ENCODE measurements at regions not wholly inside any gene's neighbourhood (a gene's known extent, or its start where the extent isn't known, plus 50 kb on each side); places are given as distances from the start of the nearest gene placed in this dataset.
A peak's percentile ranks its signal among the peaks of the same experiment; 100 is the strongest.

DNA sequence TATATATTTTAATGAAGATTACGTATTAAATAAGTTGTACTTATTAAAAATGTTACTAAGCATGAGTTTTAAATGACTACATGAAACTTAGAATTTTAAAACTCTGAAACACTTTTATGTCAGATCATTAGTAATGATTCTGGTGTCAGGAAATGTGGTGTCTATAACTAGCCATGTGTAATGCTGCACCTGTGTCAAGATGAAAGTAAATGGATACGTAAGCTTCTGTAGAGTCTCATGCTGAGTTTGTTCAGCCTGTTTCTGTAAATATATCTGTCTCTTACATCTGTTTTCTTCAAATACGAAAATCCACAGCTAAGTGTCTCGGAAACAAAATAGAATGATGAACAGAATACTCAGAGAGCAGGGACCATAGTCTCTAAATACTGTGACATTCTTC lies 278.0 kb upstream of the SMC2 start:
- Histone ChIP-seq H3K14ac (ENCODE audit: low read length) (no peak overlapping the region), H2BK120ac (ENCODE audit: low read depth, low read length) (no peak overlapping the region), H2AK5ac (ENCODE audit: low read depth, low read length) (no peak overlapping the region), H3K4me3 (ENCODE audit: low read length in 2 of 2) (no peak overlapping the region), H3K27me3 (ENCODE audit: control insufficient read depth in 3 of 3, insufficient read depth in 3 of 3, low read depth in 1 of 3, low read length in 3 of 3) (no peaks in the 10 kb centered on the region), H2BK12ac (ENCODE audit: low read length) (no peak overlapping the region), H3K36me3 (replicated peaks in 1 of 2; ENCODE audit: control insufficient read depth in 2 of 2, insufficient read depth in 2 of 2, low read length in 2 of 2) (no peaks in the 10 kb centered on the region), H3K9ac (ENCODE audit: low read depth, low read length, poor library complexity) (no peak overlapping the region), H3K79me1 (ENCODE audit: low read depth, low read length) (no peaks in the 10 kb centered on the region), H4K8ac (ENCODE audit: low read depth, low read length) (no peak overlapping the region), H3K18ac (ENCODE audit: low read length) (no peak overlapping the region), H3K9me3 (replicated peaks in 1 of 2; ENCODE audit: control insufficient read depth in 2 of 2, insufficient read depth in 1 of 2, low read depth in 1 of 2, low read length in 2 of 2) (no peaks in the 10 kb centered on the region), H4K91ac (ENCODE audit: low read depth, low read length, poor library complexity) (no peak overlapping the region), H3K23ac (ENCODE audit: low read depth, low read length, poor library complexity) (no peak overlapping the region), H3K4ac (ENCODE audit: low read length) (no peak overlapping the region), H2AFZ (ENCODE audit: low read length) (no peak overlapping the region), H2BK15ac (ENCODE audit: low read length) (no peak overlapping the region), H3K27ac (replicated peaks; ENCODE audit: low read length) (no peak overlapping the region), H2BK5ac (ENCODE audit: low read length) (no peak overlapping the region), H3K4me1 (ENCODE audit: control insufficient read depth in 2 of 2, insufficient read depth in 1 of 2, low read depth in 1 of 2, low read length in 2 of 2) (no peaks in the 10 kb centered on the region), H3K4me2 (ENCODE audit: insufficient read depth, low read length, poor library complexity, severe bottlenecking) (no peak overlapping the region)
- no CpG with 5 or more reads among the region's 4 CpGs for WGBS, 2 donors (ENCODE audit: extremely low coverage in 2 of 2, insufficient read length in 2 of 2, insufficient replicate concordance in 1 of 2)
- DNase-seq (ENCODE audit: low spot score): no peak

DNA sequence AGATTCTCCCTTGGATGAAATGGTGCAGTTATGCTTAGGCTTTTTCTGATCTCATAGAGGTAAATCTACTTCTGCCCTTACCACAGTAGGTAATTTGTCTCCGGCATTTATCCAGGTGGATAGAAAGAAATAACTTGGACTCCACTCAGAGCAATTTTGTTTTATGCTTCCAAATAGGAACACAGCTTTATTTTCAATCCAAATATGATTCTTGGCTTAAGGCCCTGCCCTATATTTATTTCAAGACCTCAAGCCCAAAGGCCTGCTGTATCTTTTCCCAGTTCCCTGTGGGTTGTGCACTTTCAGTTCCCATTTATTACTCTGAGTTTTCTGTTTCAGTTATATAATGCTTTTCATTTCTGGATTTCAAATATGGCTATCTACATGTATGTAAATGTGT lies 274.2 kb upstream of the SMC2 start:
- Histone ChIP-seq H3K23ac (ENCODE audit: low read depth, low read length, poor library complexity) (no peak overlapping the region), H3K9ac (ENCODE audit: low read depth, low read length, poor library complexity) (no peak overlapping the region), H3K36me3 (replicated peaks in 1 of 2; ENCODE audit: control insufficient read depth in 2 of 2, insufficient read depth in 2 of 2, low read length in 2 of 2) (no peaks in the 10 kb centered on the region), H2BK120ac (ENCODE audit: low read depth, low read length) (no peak overlapping the region), H3K18ac (ENCODE audit: low read length) (no peak overlapping the region), H2BK5ac (ENCODE audit: low read length) (no peak overlapping the region), H3K79me1 (ENCODE audit: low read depth, low read length) (no peaks in the 10 kb centered on the region), H3K4me2 (ENCODE audit: insufficient read depth, low read length, poor library complexity, severe bottlenecking) (no peak overlapping the region), H4K8ac (ENCODE audit: low read depth, low read length) (no peak overlapping the region), H3K27ac (replicated peaks; ENCODE audit: low read length) (no peak overlapping the region), H2AFZ (ENCODE audit: low read length) (no peak overlapping the region), H3K4ac (ENCODE audit: low read length) (no peak overlapping the region), H3K27me3 (ENCODE audit: control insufficient read depth in 3 of 3, insufficient read depth in 3 of 3, low read depth in 1 of 3, low read length in 3 of 3) (no peaks in the 10 kb centered on the region), H2BK15ac (ENCODE audit: low read length) (no peak overlapping the region), H3K14ac (ENCODE audit: low read length) (no peak overlapping the region), H3K9me3 (replicated peaks in 1 of 2; ENCODE audit: control insufficient read depth in 2 of 2, insufficient read depth in 1 of 2, low read depth in 1 of 2, low read length in 2 of 2) (no peaks in the 10 kb centered on the region), H3K4me1 (ENCODE audit: control insufficient read depth in 2 of 2, insufficient read depth in 1 of 2, low read depth in 1 of 2, low read length in 2 of 2) (no peaks in the 10 kb centered on the region), H3K4me3 (ENCODE audit: low read length in 2 of 2) (no peak overlapping the region), H2AK5ac (ENCODE audit: low read depth, low read length) (no peak overlapping the region), H4K91ac (ENCODE audit: low read depth, low read length, poor library complexity) (no peak overlapping the region), H2BK12ac (ENCODE audit: low read length) (no peak overlapping the region)
- WGBS, 2 donors (ENCODE audit: extremely low coverage in 2 of 2, insufficient read length in 2 of 2, insufficient replicate concordance in 1 of 2): no CpG with 5 or more reads among the region's 1 CpG
- DNase-seq (ENCODE audit: low spot score): no peak

DNA sequence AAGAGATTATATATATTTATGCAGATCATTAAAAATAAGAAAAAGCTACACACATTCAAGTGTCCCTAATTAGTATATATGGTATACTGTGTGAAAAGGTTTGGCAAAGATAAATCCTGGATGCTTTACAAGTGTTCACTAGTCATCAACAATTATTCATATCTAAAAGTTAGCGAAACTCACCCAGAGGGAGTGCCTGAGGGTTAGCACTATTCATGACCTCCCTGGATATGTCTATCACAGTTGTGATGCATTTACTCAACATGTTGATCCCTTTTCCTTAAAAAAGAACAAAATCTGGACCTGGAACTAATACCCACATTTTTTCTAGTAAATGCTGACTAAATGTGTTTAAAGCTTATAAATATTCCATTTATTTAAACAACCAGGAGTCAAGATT lies 273.0 kb upstream of the SMC2 start:
- no peak overlapping the region for H3K23ac ChIP-seq (ENCODE audit: low read depth, low read length, poor library complexity)
- no CpG with 5 or more reads among the region's 1 CpG for WGBS, 2 donors (ENCODE audit: extremely low coverage in 2 of 2, insufficient read length in 2 of 2, insufficient replicate concordance in 1 of 2)
- H3K27ac ChIP-seq (replicated peaks; ENCODE audit: low read length): no peak overlapping the region
- no peak overlapping the region for H2AFZ ChIP-seq (ENCODE audit: low read length)
- no peaks in the 10 kb centered on the region for H3K36me3 ChIP-seq (replicated peaks in 1 of 2; ENCODE audit: control insufficient read depth in 2 of 2, insufficient read depth in 2 of 2, low read length in 2 of 2)
- no peak overlapping the region for H2BK5ac ChIP-seq (ENCODE audit: low read length)
- H2AK5ac ChIP-seq (ENCODE audit: low read depth, low read length): no peak overlapping the region
- no peak overlapping the region for H2BK120ac ChIP-seq (ENCODE audit: low read depth, low read length)
- no peak overlapping the region for H3K18ac ChIP-seq (ENCODE audit: low read length)
- no peak overlapping the region for H2BK12ac ChIP-seq (ENCODE audit: low read length)
- H3K27me3 ChIP-seq (ENCODE audit: control insufficient read depth in 3 of 3, insufficient read depth in 3 of 3, low read depth in 1 of 3, low read length in 3 of 3): no peaks in the 10 kb centered on the region
- no peak overlapping the region for H3K4me2 ChIP-seq (ENCODE audit: insufficient read depth, low read length, poor library complexity, severe bottlenecking)
- no peaks in the 10 kb centered on the region for H3K79me1 ChIP-seq (ENCODE audit: low read depth, low read length)
- no peaks in the 10 kb centered on the region for H3K9me3 ChIP-seq (replicated peaks in 1 of 2; ENCODE audit: control insufficient read depth in 2 of 2, insufficient read depth in 1 of 2, low read depth in 1 of 2, low read length in 2 of 2)
- H3K14ac ChIP-seq (ENCODE audit: low read length): no peak overlapping the region
- H4K8ac ChIP-seq (ENCODE audit: low read depth, low read length): no peak overlapping the region
- no peak overlapping the region for H2BK15ac ChIP-seq (ENCODE audit: low read length)
- no peak overlapping the region for H3K4me3 ChIP-seq (ENCODE audit: low read length in 2 of 2)
- H4K91ac ChIP-seq (ENCODE audit: low read depth, low read length, poor library complexity): no peak overlapping the region
- H3K4ac ChIP-seq (ENCODE audit: low read length): no peak overlapping the region
- H3K4me1 ChIP-seq (ENCODE audit: control insufficient read depth in 2 of 2, insufficient read depth in 1 of 2, low read depth in 1 of 2, low read length in 2 of 2): no peaks in the 10 kb centered on the region
- H3K9ac ChIP-seq (ENCODE audit: low read depth, low read length, poor library complexity): no peak overlapping the region
- DNase-seq (ENCODE audit: low spot score): no peak

DNA sequence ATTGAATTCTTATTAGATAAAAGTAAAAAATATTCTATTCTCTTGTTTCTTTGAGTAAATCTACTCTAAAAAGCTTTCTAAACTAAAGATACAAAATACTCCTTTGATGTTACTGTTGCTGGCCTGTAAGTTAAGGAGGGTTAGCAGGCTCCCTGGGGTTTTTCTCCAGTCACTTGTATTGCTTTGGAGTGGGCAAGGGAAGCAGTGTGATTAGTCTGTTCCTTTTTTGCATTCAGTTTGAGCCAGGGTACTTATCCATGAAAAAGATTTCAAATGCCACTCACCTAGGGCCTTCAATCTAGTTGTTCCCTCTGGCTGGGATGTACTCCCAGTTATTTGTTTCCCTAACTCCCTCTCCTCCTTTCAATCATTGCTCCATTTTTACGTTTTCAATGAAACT lies 256.2 kb upstream of the SMC2 start:
- no peak overlapping the region for H3K9ac ChIP-seq (ENCODE audit: low read depth, low read length, poor library complexity)
- no peaks in the 10 kb centered on the region for H3K4me1 ChIP-seq (ENCODE audit: control insufficient read depth in 2 of 2, insufficient read depth in 1 of 2, low read depth in 1 of 2, low read length in 2 of 2)
- no peak overlapping the region for H2BK15ac ChIP-seq (ENCODE audit: low read length)
- WGBS, 2 donors (ENCODE audit: extremely low coverage in 2 of 2, insufficient read length in 2 of 2, insufficient replicate concordance in 1 of 2): no CpG with 5 or more reads among the region's 1 CpG
- no peak overlapping the region for H3K4ac ChIP-seq (ENCODE audit: low read length)
- H3K79me1 ChIP-seq (ENCODE audit: low read depth, low read length): no peaks in the 10 kb centered on the region
- no peak overlapping the region for H3K4me3 ChIP-seq (ENCODE audit: low read length in 2 of 2)
- DNase-seq (ENCODE audit: low spot score): peak; percentile 9
- no peak overlapping the region for H2BK5ac ChIP-seq (ENCODE audit: low read length)
- H3K23ac ChIP-seq (ENCODE audit: low read depth, low read length, poor library complexity): no peak overlapping the region
- H3K36me3 ChIP-seq (replicated peaks in 1 of 2; ENCODE audit: control insufficient read depth in 2 of 2, insufficient read depth in 2 of 2, low read length in 2 of 2): no peaks in the 10 kb centered on the region
- no peak overlapping the region for H3K18ac ChIP-seq (ENCODE audit: low read length)
- H4K91ac ChIP-seq (ENCODE audit: low read depth, low read length, poor library complexity): no peak overlapping the region
- H2AK5ac ChIP-seq (ENCODE audit: low read depth, low read length): no peak overlapping the region
- H4K8ac ChIP-seq (ENCODE audit: low read depth, low read length): no peak overlapping the region
- no peaks in the 10 kb centered on the region for H3K27me3 ChIP-seq (ENCODE audit: control insufficient read depth in 3 of 3, insufficient read depth in 3 of 3, low read depth in 1 of 3, low read length in 3 of 3)
- H3K4me2 ChIP-seq (ENCODE audit: insufficient read depth, low read length, poor library complexity, severe bottlenecking): no peak overlapping the region
- H3K14ac ChIP-seq (ENCODE audit: low read length): no peak overlapping the region
- H3K9me3 ChIP-seq (replicated peaks in 1 of 2; ENCODE audit: control insufficient read depth in 2 of 2, insufficient read depth in 1 of 2, low read depth in 1 of 2, low read length in 2 of 2): no peaks in the 10 kb centered on the region
- H2BK12ac ChIP-seq (ENCODE audit: low read length): no peak overlapping the region
- H2AFZ ChIP-seq (ENCODE audit: low read length): no peak overlapping the region
- no peak overlapping the region for H3K27ac ChIP-seq (replicated peaks; ENCODE audit: low read length)
- H2BK120ac ChIP-seq (ENCODE audit: low read depth, low read length): no peak overlapping the region
